HG02938 (cell line): ENCODE measurements at regions not wholly inside any gene's neighbourhood (a gene's known extent, or its start where the extent isn't known, plus 50 kb on each side); places are given as distances from the start of the nearest gene placed in this dataset.
A peak's percentile ranks its signal among the peaks of the same experiment; 100 is the strongest.

Experiments used
- ATAC-seq: cut with Tn5 transposase; IDR thresholded peaks from one replicate; pipeline ENCODE4 v1.9.1; 2021; ENCODE audit warnings: mild to moderate bottlenecking, moderate library complexity; ENCODE audit not compliant: unreplicated experiment

DNA sequence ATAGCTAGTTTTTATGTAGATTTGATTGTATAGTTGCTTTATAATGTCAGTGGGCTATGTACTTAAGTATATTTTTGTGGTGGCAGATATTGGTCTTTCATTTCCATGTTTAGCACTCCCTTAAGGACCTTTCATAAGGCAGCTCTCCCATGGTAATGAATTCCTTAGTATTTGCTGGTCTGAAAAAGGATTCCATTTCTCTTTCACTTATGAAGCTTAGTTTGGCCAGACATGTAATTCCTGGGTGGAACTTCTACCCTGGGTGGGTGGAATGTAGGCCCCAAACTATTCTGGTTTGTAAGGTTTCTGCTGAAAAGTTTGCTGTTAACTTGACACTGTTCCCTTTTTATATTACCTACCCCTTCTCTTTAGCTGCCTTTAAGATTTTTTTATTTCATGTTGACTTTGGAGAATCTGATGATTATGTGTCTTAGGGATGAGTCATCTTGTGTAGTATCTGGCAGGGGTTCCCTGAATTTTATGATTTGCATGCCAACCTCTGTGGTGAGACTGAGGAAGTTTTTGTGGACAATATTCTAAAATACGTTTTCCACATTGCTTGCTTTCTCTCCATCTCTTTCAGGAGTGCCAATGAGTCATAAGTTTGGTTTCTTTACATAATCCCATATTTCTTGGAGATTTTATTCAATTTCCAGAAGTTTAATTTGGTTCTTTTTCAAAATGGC lies 65.4 kb upstream of the VRK2 start:
- no peak for ATAC-seq

GRCh38 chr2:57987835-57988573 lies 58.6 kb upstream of the VRK2 start:
- no peak for ATAC-seq

- peak; percentile 52 for ATAC-seq
Observed at GRCh38 chr2:57990118-57990725, 56.4 kb upstream of the VRK2 start.
